GDM1 (cell line): ENCODE measurements at regions not wholly inside any gene's neighbourhood (a gene's known extent, or its start where the extent isn't known, plus 50 kb on each side); places are given as distances from the start of the nearest gene placed in this dataset.
"Not testable (repeated sequence)": the region's sequence is repeated elsewhere in the genome, so short reads cannot be mapped to it uniquely, and the experiment has no call there.

Experiments
- DNase-seq: peaks from one replicate; lab custom pipeline; 2025; lab: John Stamatoyannopoulos, UW

GRCh38 chr12:19912991-19913390 lies 455.3 kb upstream of the PDE3A start:
- DNase-seq: no peak

DNA sequence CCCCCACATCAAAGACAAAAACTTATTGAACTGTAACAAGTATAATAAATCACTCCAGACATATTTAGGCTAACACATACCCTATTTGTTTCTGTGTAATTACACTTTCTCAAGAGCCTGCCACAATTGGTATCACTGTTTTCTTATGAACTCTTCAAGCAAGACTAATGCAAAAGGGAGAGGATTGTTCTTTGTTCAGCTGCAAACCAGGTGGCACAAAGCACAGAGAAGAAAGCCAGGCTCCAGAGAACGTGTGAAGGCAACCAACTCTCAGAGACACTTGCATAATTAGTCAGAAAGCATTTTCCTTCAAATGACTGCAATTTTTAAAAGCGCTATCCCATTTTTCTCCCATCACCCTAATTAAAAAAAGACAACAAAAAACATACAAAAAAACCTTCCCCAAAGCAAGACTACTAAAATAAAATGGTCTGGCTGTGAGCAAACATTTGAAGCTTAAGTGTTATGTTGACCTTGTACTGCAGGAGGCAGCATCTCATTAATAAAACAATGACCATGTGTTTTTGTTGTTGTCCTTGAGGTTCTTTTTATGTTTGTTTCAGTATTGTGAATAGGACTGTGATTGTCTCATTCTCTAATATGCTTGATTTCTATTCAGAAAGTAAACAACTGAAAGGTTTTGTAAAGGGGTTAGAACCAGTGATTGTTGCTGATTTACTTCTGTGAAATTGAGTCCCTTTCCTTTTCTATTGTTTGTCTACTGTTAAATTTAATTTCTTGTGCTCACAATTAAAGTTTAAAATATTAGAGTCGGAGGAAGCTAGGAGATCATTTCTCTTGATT lies 452.7 kb upstream of the PDE3A start:
- DNase-seq: no peak

GRCh38 chr12:19916196-19916753 lies 452.1 kb upstream of the PDE3A start:
- DNase-seq: no peak

- no peak for DNase-seq
Observed at GRCh38 chr12:19916974-19917373, 451.4 kb upstream of the PDE3A start.

DNA sequence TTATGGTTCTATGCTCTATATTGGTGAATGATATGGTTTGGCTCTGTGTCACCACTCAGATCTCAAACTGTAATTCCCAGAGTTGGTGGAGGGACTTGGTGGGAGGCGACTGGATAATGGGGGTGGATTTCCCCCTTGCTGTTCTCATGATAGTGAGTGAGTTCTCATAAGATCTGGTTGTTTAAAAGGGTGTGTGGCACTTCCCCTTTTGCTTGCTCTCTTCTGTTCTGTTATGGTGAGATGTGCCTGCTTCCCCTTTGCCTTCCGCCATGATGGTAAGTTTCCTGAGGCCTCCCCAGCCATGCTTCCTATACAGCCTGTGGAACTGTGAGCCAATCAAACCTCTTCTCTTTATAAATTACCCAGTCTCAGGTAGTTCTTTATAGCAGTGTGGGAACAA lies 446.6 kb upstream of the PDE3A start:
- DNase-seq: not testable (repeated sequence)

DNA sequence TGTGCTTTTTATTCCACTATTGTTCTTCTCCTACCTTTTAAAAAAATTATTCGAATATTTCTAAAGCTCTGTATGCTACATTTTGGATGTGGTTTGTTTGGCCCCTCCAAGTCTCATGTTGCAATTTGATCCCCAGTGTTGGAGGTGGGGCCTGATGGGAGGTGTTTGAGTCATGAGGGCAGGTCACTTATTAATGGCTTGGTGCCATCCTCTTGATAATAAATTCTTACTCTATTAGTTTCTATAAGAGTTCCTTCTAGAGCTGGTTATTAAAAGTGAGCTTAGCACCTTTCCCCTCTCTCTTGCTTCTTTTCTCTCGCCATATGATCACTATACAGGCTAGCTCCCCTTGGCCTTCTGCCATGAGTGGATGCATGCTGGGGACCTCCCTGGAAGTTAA lies 445.6 kb upstream of the PDE3A start:
- no peak for DNase-seq

DNA sequence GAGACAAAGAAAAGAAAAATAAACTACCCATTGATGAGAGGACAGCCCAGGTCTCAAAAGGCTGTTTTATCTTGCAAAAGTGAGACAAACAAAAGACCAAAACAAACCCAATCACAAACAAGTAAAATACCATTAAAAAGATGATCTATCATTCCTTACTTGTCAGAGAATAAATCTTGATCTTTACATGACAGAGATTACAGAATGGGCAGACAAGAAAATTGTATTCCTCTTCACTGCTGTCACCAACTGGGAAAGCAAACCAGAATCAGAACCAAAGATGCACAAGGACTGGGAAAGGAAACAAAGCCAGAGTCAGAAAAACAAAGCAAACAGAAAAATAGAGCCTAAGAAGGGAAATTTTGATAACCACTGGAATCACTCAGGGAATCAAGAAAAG lies 444.0 kb upstream of the PDE3A start:
- no peak for DNase-seq

GRCh38 chr12:19925841-19926240 lies 442.5 kb upstream of the PDE3A start:
- DNase-seq: no peak

DNA sequence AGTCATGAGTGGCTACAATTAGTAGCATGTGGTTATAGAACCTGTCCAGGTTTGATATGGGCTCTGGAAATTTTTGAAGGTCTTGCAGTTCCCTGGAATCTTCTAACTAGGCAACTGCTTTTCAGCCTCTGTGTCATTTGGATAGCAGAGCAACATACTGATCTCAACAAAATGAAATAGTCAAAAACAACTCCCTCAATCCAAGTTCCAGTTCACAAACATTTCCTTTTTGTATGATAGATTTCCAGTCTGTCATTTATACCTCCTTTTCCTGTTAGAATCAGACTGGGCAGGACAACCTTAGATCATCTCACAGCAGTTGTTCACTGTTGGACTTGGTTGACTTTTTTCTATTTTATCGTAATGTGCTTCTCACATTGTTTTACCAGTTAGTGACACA lies 442.1 kb upstream of the PDE3A start:
- DNase-seq: no peak

- no peak for DNase-seq
Observed at GRCh38 chr12:19927661-19928060, 440.7 kb upstream of the PDE3A start.

DNA sequence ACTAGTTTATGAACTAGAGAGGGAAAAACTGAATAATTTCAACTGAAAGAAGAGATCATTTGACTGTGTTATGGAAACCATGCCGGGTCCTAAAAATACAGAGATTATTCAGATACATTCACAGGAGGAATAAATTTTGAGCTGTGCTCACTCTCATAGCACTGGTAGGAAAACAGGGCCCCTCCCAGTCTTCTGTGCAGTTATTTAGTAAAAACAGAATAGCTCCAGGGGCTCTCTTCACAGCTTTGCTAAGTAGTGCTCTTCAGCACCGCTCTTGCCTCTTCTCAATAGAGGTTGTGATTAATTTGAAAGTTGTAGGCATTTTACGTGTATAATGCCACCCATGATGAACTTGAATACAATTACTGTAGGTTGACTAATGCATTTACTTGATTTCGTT lies 435.9 kb upstream of the PDE3A start:
- no peak for DNase-seq

DNA sequence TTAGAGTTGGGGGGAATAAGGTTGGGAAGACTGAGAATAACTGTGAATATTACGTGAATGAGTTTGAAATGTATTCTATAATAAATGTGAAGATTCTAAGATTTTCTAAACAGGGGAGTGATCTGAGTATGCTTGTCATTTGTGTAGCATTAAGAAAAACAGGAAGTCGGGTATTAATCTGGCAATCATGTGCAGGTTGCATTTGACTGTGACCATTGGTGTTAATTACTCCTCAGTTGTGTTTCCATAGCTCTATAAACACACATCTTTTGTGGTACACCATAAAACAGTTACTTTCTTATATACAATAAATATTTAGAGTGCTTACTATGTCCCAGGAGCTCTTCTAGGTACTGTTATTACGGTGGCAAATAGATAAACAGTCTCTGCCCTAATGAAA lies 434.4 kb upstream of the PDE3A start:
- no peak for DNase-seq

- no peak for DNase-seq
Observed at GRCh38 chr12:19937161-19937560, 431.2 kb upstream of the PDE3A start.

DNA sequence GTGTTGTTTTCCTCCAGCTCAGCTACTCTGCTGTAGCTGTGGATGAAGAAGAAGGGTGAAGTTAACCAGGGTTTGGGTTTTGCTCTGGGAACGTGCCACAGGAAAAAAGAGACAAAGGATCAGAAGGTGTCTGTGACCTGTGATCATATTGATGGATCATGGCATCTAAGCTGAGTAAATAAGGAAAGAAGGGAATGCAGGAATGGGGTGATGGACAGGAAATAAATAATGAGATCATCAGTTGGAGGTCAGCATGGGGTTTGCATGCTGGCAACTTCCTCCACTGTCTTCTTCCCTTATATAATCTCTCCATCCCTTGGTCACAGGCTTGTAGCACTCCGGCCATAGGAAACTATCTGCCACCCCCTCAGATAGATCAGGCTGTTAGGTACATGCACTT lies 430.3 kb upstream of the PDE3A start:
- DNase-seq: no peak

DNA sequence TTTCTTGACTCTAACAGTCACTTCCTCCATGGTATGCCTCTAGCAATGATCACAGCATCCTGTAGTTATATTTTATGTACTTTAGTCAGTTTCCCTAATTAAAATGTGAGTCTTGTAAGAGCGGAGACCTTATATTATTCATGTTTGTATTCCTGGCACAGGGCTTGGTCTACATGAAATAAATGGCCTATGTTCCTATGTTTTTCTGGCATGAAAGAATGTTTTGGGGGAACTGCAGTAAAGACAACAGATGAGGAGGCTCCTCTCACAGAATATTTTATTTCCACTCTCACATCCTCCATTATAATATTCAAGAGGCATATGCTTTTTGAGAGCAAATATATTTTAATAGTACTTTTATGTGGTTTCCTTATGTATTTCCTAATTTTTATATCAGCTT lies 429.8 kb upstream of the PDE3A start:
- DNase-seq: no peak

DNA sequence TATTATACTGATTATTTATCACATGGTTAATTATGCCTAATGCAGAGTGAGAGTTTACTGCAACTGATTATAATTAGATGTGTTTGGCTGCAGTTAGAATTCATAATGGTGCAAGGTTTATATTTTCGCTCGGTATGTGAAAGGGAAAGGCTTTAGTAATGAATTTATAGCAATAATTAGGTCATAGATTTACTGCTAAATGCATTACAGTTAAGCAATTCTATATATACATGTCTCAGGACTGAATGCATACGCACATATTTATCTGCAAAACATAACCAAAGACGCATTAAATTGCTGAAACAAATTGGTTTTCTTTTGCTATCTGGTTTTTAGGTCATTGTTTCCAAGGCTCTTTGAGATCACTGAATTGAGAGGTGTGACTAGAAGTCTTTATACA lies 428.1 kb upstream of the PDE3A start:
- DNase-seq: no peak

- DNase-seq: no peak
Observed at GRCh38 chr12:19941096-19941495, 427.2 kb upstream of the PDE3A start.

- DNase-seq: no peak
Observed at GRCh38 chr12:19945559-19946435, 422.5 kb upstream of the PDE3A start.

GRCh38 chr12:19946550-19946949 lies 421.8 kb upstream of the PDE3A start:
- DNase-seq: no peak

GRCh38 chr12:19947344-19947743 lies 421.0 kb upstream of the PDE3A start:
- DNase-seq: no peak

DNA sequence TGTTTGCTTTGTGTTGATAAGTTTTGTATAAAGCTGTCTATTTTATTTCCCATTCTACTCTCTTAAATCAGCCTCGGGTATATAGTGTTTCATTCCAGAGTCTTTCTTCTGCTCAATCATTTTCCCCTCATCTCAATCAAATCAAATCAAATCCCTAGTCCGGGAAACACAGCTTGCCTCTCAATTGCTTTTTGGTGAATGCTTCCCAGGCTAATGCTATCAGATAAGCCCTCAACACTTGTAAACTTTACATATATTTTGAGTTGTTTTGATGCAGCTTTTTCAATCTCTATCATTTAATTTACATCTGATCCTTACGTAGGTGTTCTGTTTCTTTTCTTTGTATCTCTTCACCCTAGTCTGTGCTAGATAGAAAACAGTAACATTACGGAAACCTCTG lies 416.7 kb upstream of the PDE3A start:
- no peak for DNase-seq

DNA sequence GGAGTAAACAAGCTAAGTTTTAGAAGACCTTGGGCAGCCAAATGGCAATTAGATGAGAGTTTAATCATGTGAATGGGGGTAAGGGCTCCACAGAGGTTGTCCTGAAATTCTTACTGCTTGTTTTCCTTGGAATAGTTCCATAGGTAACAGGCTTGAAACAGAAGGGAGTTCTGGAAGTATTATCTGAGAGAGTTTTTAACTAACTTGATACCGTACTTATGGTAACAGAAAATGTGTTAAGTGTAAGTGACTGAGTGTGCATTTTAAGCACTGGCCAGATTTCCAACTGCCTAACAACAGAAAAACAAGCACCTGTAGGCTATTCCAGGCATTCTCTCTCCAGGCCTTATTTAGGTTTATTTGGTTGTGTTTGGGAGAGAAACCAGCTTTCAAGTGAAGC lies 414.6 kb upstream of the PDE3A start:
- DNase-seq: no peak

- no peak for DNase-seq
Observed at GRCh38 chr12:19954163-19954562, 414.2 kb upstream of the PDE3A start.
